Forelimb muscle (tissue), 1 donor: ENCODE measurements at regions not wholly inside any gene's neighbourhood (a gene's known extent, or its start where the extent isn't known, plus 50 kb on each side); places are given as distances from the start of the nearest gene placed in this dataset.

Experiments
- DNase-seq: peaks from one replicate; pipeline ENCODE4 v3.0.0-alpha.2; 2013; ENCODE audit warnings: low read depth

- DNase-seq = no peak
Observed at GRCh38 chr5:51033215-51033614, 350.0 kb upstream of the ISL1 start.

DNA sequence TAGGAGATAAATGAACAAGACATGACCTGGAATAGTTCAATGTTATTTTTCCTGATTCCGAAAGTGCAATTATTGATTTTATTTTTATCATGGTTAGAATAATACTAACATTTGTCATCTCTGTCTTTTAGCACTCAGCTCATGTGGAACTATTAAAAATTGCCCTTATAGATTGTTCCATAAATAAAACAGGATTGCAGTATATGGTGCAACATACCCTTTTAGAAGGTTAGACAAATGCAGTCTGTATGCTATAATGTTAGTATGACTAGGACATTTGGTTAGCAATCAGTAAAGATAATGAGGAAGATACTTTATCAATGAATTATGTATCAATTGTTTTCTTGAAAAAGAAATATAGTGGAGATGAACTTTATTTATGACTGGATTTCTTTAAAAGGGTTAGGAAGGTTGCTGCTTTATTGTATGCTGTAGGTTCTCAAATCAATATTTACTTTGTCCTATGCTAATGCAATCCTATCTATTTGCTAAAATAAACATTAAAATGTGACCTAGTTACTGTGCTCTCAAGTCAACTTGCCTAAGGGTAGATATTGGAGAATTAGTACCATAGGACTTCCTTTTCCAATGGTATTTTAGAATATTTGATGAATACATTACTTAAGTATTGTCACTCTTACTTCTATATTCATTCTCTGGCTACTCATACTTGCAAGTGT, 348.9 kb upstream of the ISL1 start:
- no peak for DNase-seq

DNA sequence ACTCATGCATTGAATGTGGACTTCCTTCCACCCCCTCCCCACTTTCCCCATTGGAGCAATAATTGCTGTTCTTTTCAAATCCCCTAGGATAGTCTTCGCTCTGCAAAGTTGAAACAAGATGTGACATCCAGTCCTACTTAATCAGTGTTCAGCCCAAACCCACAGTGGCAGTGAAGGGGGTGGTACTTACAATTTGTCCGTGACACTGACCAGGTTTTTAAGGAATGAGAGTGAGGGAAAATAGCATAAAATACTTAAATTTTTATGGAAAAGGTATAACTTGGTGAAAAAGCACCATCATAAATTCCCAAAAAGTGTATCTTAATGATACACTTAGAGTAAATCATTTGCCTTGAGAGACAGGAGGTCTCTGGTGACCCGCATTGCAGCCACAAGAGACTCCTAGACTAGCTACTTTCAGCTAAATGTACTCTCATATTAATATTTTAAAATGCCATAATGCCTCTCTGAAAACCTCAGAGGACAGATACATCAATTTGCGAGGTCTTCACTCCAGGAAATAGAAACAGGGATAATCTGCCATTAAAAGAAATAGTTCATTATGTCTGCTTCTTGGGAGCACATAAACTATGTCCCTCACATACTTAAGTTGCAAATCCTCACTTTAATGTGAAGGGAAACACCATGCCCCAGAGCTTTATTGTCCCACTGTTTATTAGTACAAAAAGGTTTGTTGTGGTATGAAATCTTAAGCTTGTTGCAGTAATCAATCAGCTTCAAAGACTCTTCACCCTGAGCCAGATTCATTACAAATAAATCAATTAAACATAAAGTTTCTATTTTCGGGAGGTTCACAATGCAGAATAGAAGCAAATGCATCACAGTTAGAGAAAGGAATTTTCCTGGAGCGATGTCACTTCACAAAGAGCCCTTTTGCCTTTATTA, 343.6 kb upstream of the ISL1 start:
- DNase-seq = no peak

GRCh38 chr5:51043745-51044144, 339.5 kb upstream of the ISL1 start:
- DNase-seq = no peak

DNA sequence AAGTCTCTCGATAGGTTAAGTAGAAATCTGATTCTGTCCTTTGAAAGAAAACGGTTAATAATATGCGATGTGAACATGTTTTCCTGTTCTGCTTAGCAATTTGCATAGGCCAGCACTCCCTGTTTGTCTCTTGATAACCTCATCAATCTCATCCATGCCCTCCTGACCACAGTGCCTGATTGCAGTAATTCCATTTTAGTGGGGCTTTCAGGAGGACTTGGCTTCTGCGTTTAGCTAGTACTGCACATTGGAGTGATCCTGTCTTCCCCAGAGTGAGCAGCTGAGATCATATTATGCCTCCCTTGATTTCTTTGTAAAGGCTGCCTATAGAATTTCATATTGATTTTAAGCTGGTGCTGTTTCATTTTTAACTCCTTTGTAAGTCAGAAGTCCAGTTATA, 335.9 kb upstream of the ISL1 start:
- DNase-seq = no peak

DNA sequence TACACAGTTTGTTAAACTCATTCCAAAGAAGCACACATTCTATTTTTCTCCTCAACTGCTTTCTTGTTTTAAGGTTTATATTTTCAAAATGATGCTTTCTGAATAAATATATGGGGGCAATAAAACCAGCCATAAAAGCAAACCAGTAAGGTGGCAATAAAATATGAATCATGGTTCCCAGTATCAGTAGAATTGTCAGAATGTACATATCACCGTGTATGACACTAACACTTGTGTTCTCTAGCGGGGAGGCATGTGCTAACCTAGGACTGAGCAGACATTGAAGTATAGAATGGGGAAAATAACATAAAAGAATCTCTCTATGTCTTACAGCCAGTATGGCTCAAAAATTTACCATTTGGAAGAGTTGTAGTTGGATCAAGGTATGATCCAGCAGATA, 329.9 kb upstream of the ISL1 start:
- no peak for DNase-seq

- DNase-seq = no peak
Observed at GRCh38 chr5:51060953-51061352, 322.3 kb upstream of the ISL1 start.

DNA sequence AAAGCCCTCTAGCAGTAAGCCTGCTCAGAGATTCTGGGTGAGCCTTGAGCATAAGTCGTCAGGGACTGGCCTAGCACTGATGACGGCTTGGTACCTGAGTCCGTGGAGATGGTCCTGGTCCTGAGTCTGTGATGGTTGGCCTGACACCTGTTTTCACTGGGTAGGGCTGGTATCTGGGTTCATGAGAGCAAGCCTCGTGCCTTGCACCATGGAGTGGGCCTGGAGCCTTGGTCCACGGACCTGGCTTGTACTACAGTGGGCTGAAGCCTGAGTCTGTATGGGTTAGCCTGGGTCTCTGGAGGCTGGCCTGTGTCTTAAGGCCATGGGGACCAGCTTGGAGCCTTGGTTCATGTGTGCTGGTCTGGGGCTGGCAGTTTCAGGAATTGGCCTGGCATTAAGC, 310.3 kb upstream of the ISL1 start:
- no peak for DNase-seq

DNA sequence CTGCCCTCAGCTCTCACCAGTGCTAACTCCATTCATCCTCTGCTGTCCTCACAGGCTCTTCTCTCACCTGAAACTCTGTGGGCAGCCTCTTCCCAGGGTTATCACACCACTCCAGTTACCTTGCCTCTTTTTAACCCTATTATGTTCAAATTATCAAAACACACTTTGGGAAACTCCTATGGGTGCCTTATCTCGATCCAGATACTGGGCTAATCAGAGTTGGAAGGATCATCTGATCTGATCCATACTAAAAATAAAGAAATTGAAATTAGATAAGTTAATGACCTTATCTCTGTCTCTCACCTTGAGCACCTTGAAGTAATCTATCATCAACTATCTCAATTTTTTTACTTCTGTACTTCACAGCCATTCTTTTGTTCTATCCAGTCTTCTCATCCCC, 300.5 kb upstream of the ISL1 start:
- no peak for DNase-seq

- DNase-seq = peak; percentile 34
Observed at GRCh38 chr5:51091816-51092215, 291.4 kb upstream of the ISL1 start.

- DNase-seq = no peak
Observed at GRCh38 chr5:51095486-51095885, 287.8 kb upstream of the ISL1 start.

GRCh38 chr5:51096859-51097258, 286.4 kb upstream of the ISL1 start:
- DNase-seq = no peak

- no peak for DNase-seq
Observed at GRCh38 chr5:51099173-51099853, 283.9 kb upstream of the ISL1 start.

DNA sequence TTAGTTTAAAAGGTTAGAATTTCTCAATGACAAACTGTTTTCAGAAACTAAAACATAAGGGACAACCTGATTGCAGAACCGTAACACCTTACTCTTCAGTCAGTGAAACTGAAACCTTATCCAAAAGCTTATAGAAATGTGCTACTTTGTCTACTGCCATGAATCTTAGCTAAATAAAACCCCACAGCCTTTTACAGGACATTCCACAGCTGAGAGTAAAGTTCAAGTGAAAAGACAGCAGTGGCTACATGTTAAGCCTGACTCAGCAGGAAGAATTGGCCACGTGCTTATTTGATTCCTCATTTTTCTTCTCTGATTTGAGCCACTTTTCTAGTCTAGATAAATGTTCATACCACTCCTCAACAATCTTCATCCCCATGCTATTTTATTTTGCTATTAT, 278.7 kb upstream of the ISL1 start:
- no peak for DNase-seq

GRCh38 chr5:51109786-51110410, 273.4 kb upstream of the ISL1 start:
- DNase-seq = no peak

DNA sequence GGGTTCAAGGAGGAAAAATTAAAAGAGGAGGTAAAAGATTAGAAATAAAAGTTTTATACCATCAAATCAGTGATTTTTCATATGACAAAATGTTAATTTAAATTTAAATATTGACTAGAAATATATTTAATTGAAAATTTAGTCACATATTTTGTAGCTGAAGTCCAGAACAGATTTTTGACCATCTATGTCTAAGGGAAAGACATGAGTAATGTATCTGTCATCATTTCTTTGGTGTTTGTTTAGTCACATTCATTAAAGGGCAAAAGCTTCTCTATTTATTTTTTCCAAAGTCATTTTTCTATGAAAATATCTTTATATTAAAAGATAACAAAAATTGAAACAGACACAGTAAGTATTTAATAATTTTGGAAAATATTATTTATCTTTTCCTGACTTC, 252.0 kb upstream of the ISL1 start:
- no peak for DNase-seq

DNA sequence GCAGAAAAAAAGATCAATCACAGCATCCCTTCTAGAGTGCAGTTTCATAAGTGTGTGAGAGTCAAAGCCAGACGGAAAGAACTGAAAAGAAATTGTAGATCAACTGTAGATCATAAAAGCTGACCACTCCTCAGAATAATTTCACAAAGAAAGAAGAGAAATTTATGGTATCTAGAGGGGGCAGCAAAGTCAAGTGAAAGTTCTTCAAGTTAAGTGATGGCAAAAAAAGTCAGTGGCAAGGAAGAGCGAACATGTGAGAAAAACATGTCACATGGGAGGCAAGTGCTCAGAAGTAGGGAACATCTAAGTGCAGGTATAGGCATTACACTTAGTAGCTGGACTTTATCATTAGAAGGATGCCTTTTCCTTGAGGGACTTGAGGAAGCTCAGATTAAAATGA, 245.1 kb upstream of the ISL1 start:
- no peak for DNase-seq

GRCh38 chr5:51148437-51148836, 234.8 kb upstream of the ISL1 start:
- no peak for DNase-seq

DNA sequence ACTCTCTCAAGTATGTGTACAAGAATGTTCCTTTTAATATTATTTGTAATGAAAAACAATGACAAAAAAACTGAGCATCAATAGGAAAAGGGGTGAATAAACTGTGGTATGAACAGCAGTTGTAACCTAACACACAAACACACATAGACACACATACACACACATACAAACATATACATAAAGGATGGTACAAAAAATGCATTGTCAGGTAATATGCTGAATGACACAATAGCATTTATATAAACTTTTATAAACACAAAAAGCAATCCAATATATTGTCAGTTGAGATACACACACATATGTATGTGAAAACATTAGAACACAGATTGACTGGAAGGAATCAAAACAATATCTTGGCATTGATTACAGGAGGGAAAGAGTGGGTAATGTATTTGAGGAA, 227.0 kb upstream of the ISL1 start:
- no peak for DNase-seq

- DNase-seq = no peak
Observed at GRCh38 chr5:51156838-51157237, 226.4 kb upstream of the ISL1 start.

DNA sequence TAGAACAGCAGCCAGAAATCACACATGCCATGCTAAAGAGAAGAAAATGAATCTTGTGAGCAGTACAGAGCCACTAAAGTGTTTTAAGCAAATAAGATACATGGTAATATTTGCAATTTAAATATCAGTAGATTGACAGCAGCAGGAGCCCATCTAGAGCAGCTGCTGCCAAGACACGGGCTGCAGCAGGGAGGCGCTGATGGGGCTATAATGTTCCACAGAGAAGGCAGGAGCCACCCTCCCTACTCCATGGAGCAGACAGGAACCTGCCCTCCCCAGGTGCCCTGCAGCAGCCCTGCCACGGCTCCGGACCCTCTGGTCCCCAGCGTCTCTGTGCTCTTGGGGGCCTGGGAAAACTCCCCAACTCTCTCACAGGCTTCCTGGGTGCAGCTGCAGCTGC, 224.1 kb upstream of the ISL1 start:
- no peak for DNase-seq

DNA sequence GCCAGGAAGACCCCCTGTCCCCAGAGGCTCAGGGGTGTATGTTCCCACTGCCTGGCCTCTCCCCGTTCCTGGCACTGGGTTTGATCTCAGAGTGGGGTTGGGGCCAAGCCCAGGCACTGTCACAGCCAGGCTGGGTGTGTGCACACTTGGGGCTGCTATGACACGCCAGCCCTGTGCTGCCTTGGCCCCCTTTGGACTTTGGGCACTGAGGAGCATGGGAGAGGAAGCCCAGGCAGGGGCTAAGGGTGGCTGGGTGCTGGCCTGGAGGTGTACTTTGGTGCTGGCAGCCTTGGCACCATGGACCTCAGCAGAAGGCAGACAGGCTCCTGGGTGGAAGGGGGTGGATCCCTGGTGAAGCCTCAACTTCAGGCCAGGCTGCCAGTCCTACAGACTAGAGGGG, 223.6 kb upstream of the ISL1 start:
- no peak for DNase-seq
